Esophagus mucosa (tissue), 1 donor: ENCODE measurements at regions not wholly inside any gene's neighbourhood (a gene's known extent, or its start where the extent isn't known, plus 50 kb on each side); places are given as distances from the start of the nearest gene placed in this dataset.
"Not testable (repeated sequence)": the region's sequence is repeated elsewhere in the genome, so short reads cannot be mapped to it uniquely, and the experiment has no call there.

Experiments used
- ATAC-seq: fragments of 200-7000 bp; cut with Tn5 transposase; one replicate; pipeline ENCODE4 v1.9.1; 2020
- donor health status: DM: yes; HTN: yes; CAD: no.

GRCh38 chr22:33139937-33140336 is 81.8 kb upstream of the SYN3 start:
- ATAC-seq: no peak

DNA sequence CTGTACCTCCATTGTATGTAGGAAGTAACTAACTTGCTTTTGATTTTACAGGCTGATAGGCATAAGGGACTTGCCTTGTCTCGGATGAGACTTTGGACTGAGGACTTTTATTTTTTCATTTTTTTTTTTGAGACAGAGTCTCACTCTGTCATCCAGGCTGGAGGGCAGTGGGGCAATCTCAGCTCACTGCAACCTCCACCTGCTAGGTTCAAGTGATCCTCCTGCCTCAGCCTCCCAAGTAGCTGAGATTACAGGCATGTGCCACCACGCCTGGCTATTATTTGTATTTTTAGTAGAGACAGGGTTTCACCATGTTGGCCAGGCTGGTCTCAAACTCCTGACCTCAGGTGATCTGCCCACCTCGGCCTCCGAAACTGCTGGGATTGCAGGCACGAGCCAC is 80.2 kb upstream of the SYN3 start:
- ATAC-seq: not testable (repeated sequence)

- ATAC-seq: no peak
Measured at GRCh38 chr22:33130473-33130872, 72.3 kb upstream of the SYN3 start.

DNA sequence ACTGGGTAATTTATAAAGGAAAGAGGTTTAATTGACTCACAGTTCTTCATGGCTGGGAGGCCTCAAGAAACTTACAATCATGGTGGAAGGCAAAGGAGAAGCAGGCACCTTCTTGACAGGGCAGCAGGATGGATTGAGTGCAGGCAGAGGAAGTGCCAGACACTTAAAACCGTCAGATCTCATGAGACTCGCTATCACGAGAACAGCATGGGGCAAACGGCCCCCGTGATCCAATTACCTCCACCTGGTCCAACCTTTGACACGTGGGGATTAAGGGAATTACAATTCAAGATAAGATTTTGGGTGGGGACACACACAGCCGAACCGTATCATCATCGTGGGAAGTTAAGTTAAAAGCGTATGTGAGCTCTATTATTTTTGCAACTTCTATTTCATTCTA is 71.4 kb upstream of the SYN3 start:
- ATAC-seq: no peak

GRCh38 chr22:33126881-33127280 is 68.7 kb upstream of the SYN3 start:
- ATAC-seq: no peak

DNA sequence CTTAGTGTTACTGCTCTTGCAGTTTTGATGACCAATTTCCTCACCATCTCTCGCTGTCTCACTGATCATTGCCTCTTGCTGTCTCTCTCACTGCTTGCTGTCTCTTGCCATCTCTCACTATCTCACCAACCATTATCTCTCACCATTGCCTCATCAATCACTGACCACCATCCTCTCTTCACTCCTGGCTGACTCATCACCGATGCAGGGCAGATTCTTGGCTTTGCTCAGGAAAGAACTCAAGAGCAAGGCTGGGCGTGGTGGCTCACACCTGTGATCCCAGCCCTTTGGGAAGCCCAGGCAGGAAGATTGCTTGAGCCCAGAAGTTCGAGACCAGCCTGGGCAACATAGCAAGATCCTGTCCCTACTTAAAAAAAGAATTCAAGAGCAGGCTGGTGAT is 66.3 kb upstream of the SYN3 start:
- ATAC-seq: no peak

- ATAC-seq: not testable (repeated sequence)
Measured at GRCh38 chr22:33122439-33122838, 64.3 kb upstream of the SYN3 start.

- no peak for ATAC-seq
Measured at GRCh38 chr22:33119044-33119443, 60.9 kb upstream of the SYN3 start.

GRCh38 chr22:33117821-33118220 is 59.6 kb upstream of the SYN3 start:
- ATAC-seq: no peak

DNA sequence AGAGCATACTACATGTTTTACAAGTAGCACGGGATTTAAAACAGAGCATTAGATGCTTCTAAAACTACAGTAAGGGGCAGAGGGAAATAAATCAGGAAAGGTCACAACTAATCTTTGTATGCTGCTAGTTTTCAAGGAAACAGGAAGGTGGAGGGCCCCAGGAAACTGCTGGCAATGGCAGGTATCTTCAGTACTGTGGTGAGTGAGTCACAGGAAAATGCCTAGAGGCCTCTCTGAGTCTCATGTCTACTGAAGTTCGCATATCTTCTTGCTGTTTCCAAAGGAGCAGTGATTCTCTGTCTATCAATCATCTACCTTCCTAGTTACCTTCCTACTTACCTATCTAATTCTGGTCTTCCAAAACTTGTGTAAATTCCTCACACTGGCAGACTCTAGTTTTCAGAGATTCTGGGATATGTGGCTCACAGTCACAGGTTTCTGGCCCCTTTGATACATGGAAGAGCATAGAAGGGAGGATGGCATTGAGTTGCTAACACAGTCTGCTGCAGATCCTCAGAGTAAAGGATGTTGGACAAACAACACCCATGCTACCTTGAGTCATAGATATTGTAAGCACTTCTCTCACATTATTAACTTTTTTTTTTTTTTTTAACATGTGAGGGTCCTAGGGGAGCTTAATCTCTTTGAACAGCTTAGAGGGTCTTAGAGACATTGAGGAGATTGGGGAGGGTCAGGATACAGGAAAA is 58.8 kb upstream of the SYN3 start:
- peak; percentile 48 for ATAC-seq

- ATAC-seq: no peak
Measured at GRCh38 chr22:33114565-33114964, 56.4 kb upstream of the SYN3 start.

DNA sequence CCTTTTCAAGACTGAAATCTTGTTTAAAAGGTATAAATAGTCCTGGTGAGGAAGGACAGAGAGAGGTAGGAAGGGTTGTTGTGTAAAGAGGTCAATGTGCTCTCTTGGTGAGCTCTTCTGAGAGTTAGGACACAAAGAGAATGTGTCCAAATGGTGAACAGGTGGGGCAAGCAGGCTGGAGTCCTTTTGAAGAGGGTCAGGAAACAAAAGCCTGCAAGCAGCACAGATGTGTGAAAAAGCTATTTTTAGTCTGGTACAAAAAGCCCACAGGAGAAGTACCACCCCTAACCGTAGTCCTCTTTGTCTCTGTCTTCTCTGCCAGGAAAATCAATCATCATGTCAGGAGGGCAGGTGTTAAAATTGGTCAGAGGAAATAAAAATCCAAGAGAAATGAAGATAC is 54.4 kb upstream of the SYN3 start:
- no peak for ATAC-seq

GRCh38 chr22:33111491-33111890 is 53.3 kb upstream of the SYN3 start:
- no peak for ATAC-seq

DNA sequence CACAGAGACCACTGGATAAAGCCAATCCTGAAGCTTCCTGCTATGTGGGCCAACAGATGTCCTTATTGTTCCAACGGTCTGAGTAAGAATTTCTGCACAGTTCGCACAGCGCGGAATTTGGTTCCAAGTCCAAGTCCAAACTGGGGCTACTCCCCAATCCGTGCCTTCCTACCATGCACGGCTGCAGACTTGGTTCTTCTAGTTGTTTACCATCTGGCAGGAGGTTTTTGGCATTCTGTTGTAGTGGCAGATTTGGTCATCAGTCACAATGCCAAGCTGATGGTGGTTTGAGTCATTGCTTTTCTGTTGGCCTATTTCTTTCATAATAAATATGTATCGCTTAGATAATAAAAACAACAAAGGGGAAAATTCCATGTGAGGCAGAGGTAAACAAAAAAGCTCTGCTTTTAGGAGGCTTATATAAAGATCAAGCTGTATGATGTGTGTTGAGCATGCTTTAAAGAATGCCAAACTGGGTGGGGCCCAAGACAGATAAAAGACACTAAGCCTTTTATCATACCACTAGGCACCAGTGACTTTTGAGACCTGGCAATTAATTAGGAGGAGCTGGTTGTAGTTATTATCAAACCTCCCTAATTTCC is 52.5 kb upstream of the SYN3 start:
- no peak for ATAC-seq

DNA sequence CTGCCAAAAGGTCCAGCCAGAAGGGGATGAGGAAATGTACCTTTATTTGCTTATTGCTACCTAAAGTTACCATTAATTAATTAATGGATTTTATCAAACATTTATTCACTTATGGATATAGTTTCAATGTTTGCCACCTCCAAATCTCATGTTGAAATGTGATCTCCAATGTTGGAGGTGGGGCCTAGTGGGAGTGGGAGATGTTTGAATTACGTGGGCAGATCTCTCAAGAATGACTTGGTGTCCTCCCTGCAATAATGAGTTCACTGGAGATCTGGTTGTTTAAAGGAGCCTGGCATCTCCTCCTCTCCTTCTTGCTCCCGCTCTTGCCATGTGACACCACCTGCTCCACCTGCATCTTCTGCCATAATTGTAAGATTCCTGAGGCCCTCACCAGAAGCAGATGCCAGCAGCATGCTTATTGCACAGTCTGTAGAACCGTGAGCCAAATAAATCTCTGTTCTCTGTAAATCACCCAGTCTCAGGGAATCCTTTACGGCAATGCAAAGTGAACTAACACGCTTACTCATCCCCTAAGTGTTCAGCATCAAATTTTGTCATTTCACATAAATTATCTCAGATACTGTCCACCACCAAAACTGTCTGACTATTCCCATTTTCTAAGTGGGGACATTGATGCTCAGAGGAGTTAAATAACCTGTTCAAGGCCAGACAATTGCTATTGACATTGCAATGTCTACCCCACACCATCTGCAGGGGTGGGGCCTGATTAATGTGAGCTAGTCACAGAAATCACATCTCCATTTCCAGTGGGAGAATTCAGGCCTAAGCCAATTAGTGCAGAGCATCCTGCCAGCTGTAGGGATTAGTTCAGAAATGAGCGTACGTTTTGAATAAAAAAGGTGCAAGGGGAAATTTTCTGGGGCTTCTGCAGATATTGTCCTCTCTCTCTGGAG is 51.6 kb upstream of the SYN3 start:
- no peak for ATAC-seq

GRCh38 chr22:33108037-33108436 is 49.9 kb upstream of the SYN3 start:
- ATAC-seq: no peak
